ENCODE measurements at regions not wholly inside any gene's neighbourhood (a gene's known extent, or its start where the extent isn't known, plus 50 kb on each side); places are given as distances from the start of the nearest gene placed in this dataset.

Small RNA genes in the stretch of these regions (small RNA-seq; reads per million reads assigned to genes)
- gene AC018710.1 = 0 reads per million in 2 experiments
- 0 reads per million in 2 experiments for gene AC019235.1
- gene MIR1305 = 0 to 0.44 reads per million in 2 experiments
- gene RF00571 = 0 reads per million in 2 experiments
- 0 reads per million in 2 experiments for gene RN7SKP13
- gene RNA5SP173 = 0 to 1.6 reads per million in 2 experiments
- gene RNU1-45P = 0 to 0.03 reads per million in 2 experiments
